B cell (primary cell): ENCODE measurements at regions not wholly inside any gene's neighbourhood (a gene's known extent, or its start where the extent isn't known, plus 50 kb on each side); places are given as distances from the start of the nearest gene placed in this dataset.

Experiments
- ATAC-seq: fragments of 200-7000 bp; cut with Tn5 transposase; one replicate; pipeline ENCODE4 v1.10.0; 2021; ENCODE audit warnings: low read depth, mild to moderate bottlenecking, moderate number of reproducible peaks, moderate library complexity
- CTCF ChIA-PET: fragments of 350-600 bp; sonication (Branson Sonifier 250); formaldehyde crosslinking; loops from one replicate; lab custom pipeline; 2021; ENCODE audit warnings: antibody characterized with exemption, inconsistent platforms; lab: Charles Lee
- POLR2A ChIA-PET: fragments of 350-600 bp; sonication (Branson Sonifier 250); formaldehyde crosslinking; loops from one replicate; lab custom pipeline; 2021; ENCODE audit warnings: antibody characterized with exemption; lab: Charles Lee
- DNase-seq: peaks from one replicate; pipeline ENCODE4 v3.0.0; 2013
- H2AFZ ChIP-seq: 2 replicates; pipeline ENCODE4 v1.6.1; 2012; ENCODE audit warnings: mild to moderate bottlenecking, low read depth, low read length; ENCODE audit not compliant: insufficient read depth, poor library complexity, severe bottlenecking
- H3K27ac ChIP-seq, 2 donors: 1 replicate in 1 of 2; 2 replicates in 1 of 2; pipeline ENCODE4 v1.5.1; 2012 to 2013; ENCODE audit warnings: low read length in 2 of 2, mild to moderate bottlenecking in 2 of 2, moderate library complexity in 1 of 2
- H3K27me3 ChIP-seq, 4 experiments: fragments of 200-600 bp in 1 of 4; sonication (generic) in 1 of 4; replicated peaks in 1 of 4; 1 replicate in 2 of 4; 2 replicates in 2 of 4; pipeline versions ENCODE4 v1.6.1 to v1.7.0; 2013 to 2016; ENCODE audit warnings: low read length in 3 of 4, mild to moderate bottlenecking in 2 of 4, mixed read lengths in 1 of 4, moderate library complexity in 1 of 4; ENCODE audit not compliant: insufficient read depth in 4 of 4, control insufficient read depth in 3 of 4; ENCODE audit errors: control extremely low read depth in 1 of 4
- H3K36me3 ChIP-seq, 2 experiments: replicated peaks in 1 of 2; 1 replicate in 1 of 2; 2 replicates in 1 of 2; pipeline versions ENCODE4 v1.6.1 to v1.7.1; 2013; ENCODE audit warnings: low read length in 1 of 2; ENCODE audit not compliant: insufficient read depth in 2 of 2, control insufficient read depth in 1 of 2; ENCODE audit errors: control extremely low read depth in 1 of 2, extremely low read depth in 1 of 2
- H3K4me1 ChIP-seq, 2 donors: fragments of 200-600 bp in 1 of 2; sonication (generic) in 1 of 2; 1 replicate in 1 of 2; 2 replicates in 1 of 2; pipeline versions ENCODE4 v1.5.1 to v1.6.1; 2013 to 2017; ENCODE audit warnings: low read length in 2 of 2; ENCODE audit not compliant: control insufficient read depth in 2 of 2, insufficient read depth in 2 of 2
- H3K4me2 ChIP-seq: replicated peaks from 2 replicates; pipeline ENCODE3; 2012; ENCODE audit warnings: mild to moderate bottlenecking, low read depth, low read length; ENCODE audit not compliant: poor library complexity, severe bottlenecking
- H3K4me3 ChIP-seq, 5 experiments: fragments of 200-600 bp in 1 of 5; sonication (generic) in 1 of 5; 1 replicate in 3 of 5; 2 replicates in 2 of 5; pipeline versions ENCODE4 v1.5.1 to v1.7.0; 2011 to 2016; ENCODE audit warnings: low read length in 4 of 5, mild to moderate bottlenecking in 4 of 5, low read depth in 2 of 5, control low read depth in 1 of 5, moderate library complexity in 1 of 5; ENCODE audit not compliant: insufficient read depth in 1 of 5; ENCODE audit errors: control extremely low read depth in 1 of 5, extremely low read depth in 1 of 5
- H3K79me2 ChIP-seq: fragments of 200-600 bp; sonication (generic); one replicate; pipeline ENCODE4 v1.6.0; 2016; ENCODE audit warnings: low read length; ENCODE audit not compliant: control insufficient read depth, insufficient read depth
- H3K9ac ChIP-seq: fragments of 200-600 bp; sonication (generic); 2 replicates; pipeline ENCODE4 v1.6.1; 2017; ENCODE audit warnings: mild to moderate bottlenecking, low read length, moderate library complexity
- H3K9me3 ChIP-seq, 3 donors: one replicate each; pipeline versions ENCODE4 v1.6.1 to v1.7.1; 2013; ENCODE audit warnings: low read length in 2 of 3; ENCODE audit not compliant: control insufficient read depth in 2 of 3, insufficient read depth in 1 of 3; ENCODE audit errors: control extremely low read depth in 1 of 3
- H4K20me1 ChIP-seq: 2 replicates; pipeline ENCODE4 v1.6.0; 2012; ENCODE audit warnings: mild to moderate bottlenecking, low read length; ENCODE audit not compliant: insufficient read depth, control insufficient read depth, poor library complexity, severe bottlenecking
- H3K27ac Mint-ChIP-seq: one replicate; pipeline ENCODE4 v1.8.0; 2021; ENCODE audit warnings: mixed read lengths
- H3K27me3 Mint-ChIP-seq: one replicate; pipeline ENCODE4 v1.8.0; 2021; ENCODE audit warnings: mixed read lengths
- H3K4me1 Mint-ChIP-seq: one replicate; pipeline ENCODE4 v1.8.0; 2021; ENCODE audit warnings: mixed read lengths
- H3K4me3 Mint-ChIP-seq: one replicate; pipeline ENCODE4 v1.8.0; 2021; ENCODE audit warnings: mixed read lengths
- H3K9me3 Mint-ChIP-seq: one replicate; pipeline ENCODE4 v1.8.0; 2022; ENCODE audit warnings: mixed read lengths; ENCODE audit not compliant: insufficient read depth
- CTCF ChIP-seq: fragments of 200-600 bp; IDR thresholded peaks from one replicate; pipeline ENCODE4 v1.8.0; 2022; ENCODE audit warnings: antibody characterized with exemption, mild to moderate bottlenecking
- EZH2 ChIP-seq: IDR thresholded peaks from 2 replicates; pipeline ENCODE4 v1.6.1; 2012; ENCODE audit warnings: borderline replicate concordance, low read depth, mild to moderate bottlenecking, moderate library complexity, low read length; ENCODE audit not compliant: insufficient read depth, poor library complexity, severe bottlenecking
- WGBS: methylation state at CpG from one replicate; pipeline ENCODE4 v1.1.5; 2013; ENCODE audit warnings: missing lambda C conversion rate; ENCODE audit not compliant: insufficient coverage; 5-methylcytosine and 5-hydroxymethylcytosine counted together
- intact Hi-C: fragments of 100-400 bp; cut with micrococcal nuclease; formaldehyde crosslinking; loops from one replicate; pipeline ENCODE4 v1.10.0; 2022

GRCh38 chr20:39799366-39799965 lies 837.3 kb downstream of the DHX35 start:
- no peak overlapping the region for H3K27ac ChIP-seq
- no peak for DNase-seq
- H3K4me1 ChIP-seq: no peaks in the 10 kb centered on the region
- no peak overlapping the region for H3K4me2 ChIP-seq
- no peak overlapping the region for H3K9ac ChIP-seq
- Mint-ChIP-seq H3K4me1 (no peaks in the 10 kb centered on the region), H3K27me3 (peaks cover 3% of the 10 kb centered on the region), H3K4me3 (no peak overlapping the region), H3K27ac (no peak overlapping the region), H3K9me3 (peaks cover 8% of the 10 kb centered on the region)
- ChIA-PET CTCF (no interaction called here), POLR2A (no interaction called here)
- no peak overlapping the region for H2AFZ ChIP-seq
- TF ChIP-seq EZH2 (no peak), CTCF (no peak)
- no peaks in the 10 kb centered on the region for H4K20me1 ChIP-seq
- 100% methylated on average over 1 of the region's 2 CpGs for WGBS
- H3K27me3 ChIP-seq: no peaks in the 10 kb centered on the region
- H3K4me3 ChIP-seq: no peak overlapping the region
- intact Hi-C loops: no loop called here
- no peaks in the 10 kb centered on the region for H3K36me3 ChIP-seq
- no peak for ATAC-seq
- H3K9me3 ChIP-seq: peaks cover 0 to 1% (median 0%) of the 10 kb centered on the region in 3 donors
- no peaks in the 10 kb centered on the region for H3K79me2 ChIP-seq

- ATAC-seq: no peak
- WGBS: 81% methylated on average over 2 of the region's 3 CpGs
- no peak overlapping the region for H2AFZ ChIP-seq
- no peak overlapping the region for H3K27ac ChIP-seq
- H3K4me1 ChIP-seq: no peaks in the 10 kb centered on the region
- H3K36me3 ChIP-seq: no peaks in the 10 kb centered on the region
- Mint-ChIP-seq H3K4me3 (no peak overlapping the region), H3K27ac (no peak overlapping the region), H3K4me1 (no peaks in the 10 kb centered on the region), H3K9me3 (peaks cover 8% of the 10 kb centered on the region), H3K27me3 (peaks cover 3% of the 10 kb centered on the region)
- H3K4me2 ChIP-seq: no peak overlapping the region
- no peaks in the 10 kb centered on the region for H3K27me3 ChIP-seq
- no peaks in the 10 kb centered on the region for H4K20me1 ChIP-seq
- ChIA-PET CTCF (no interaction called here), POLR2A (no interaction called here)
- H3K79me2 ChIP-seq: no peaks in the 10 kb centered on the region
- peaks cover 0 to 1% (median 0%) of the 10 kb centered on the region in 3 donors for H3K9me3 ChIP-seq
- no peak for DNase-seq
- intact Hi-C loops: no loop called here
- TF ChIP-seq EZH2 (no peak), CTCF (no peak)
- no peak overlapping the region for H3K4me3 ChIP-seq
- no peak overlapping the region for H3K9ac ChIP-seq
Measured at GRCh38 chr20:39795401-39796272, 833.5 kb downstream of the DHX35 start.
